GM18907 (cell line): ENCODE measurements at regions not wholly inside any gene's neighbourhood (a gene's known extent, or its start where the extent isn't known, plus 50 kb on each side); places are given as distances from the start of the nearest gene placed in this dataset.
"Not testable (repeated sequence)": the region's sequence is repeated elsewhere in the genome, so short reads cannot be mapped to it uniquely, and the experiment has no call there.

Source experiments
- ATAC-seq: cut with Tn5 transposase; IDR thresholded peaks from one replicate; pipeline ENCODE4 v1.9.1; 2021; ENCODE audit warnings: mild to moderate bottlenecking, moderate library complexity; ENCODE audit not compliant: unreplicated experiment

- no peak for ATAC-seq
These were observed 89.1 kb downstream of the KATNIP start for GRCh38 chr16:27638833-27639560.

GRCh38 chr16:27639561-27640276 lies 89.8 kb downstream of the KATNIP start:
- peak; percentile 55 for ATAC-seq

GRCh38 chr16:27640277-27640600 lies 90.3 kb downstream of the KATNIP start:
- no peak for ATAC-seq

- no peak for ATAC-seq
These were observed 91.3 kb downstream of the KATNIP start for GRCh38 chr16:27641260-27641659.

- not testable (repeated sequence) for ATAC-seq
These were observed 91.9 kb downstream of the KATNIP start for GRCh38 chr16:27641734-27642415.

GRCh38 chr16:27642756-27643155 lies 92.8 kb downstream of the KATNIP start:
- no peak for ATAC-seq

GRCh38 chr16:27644165-27644564 lies 94.2 kb downstream of the KATNIP start:
- ATAC-seq = no peak

GRCh38 chr16:27645396-27645795 lies 95.5 kb downstream of the KATNIP start:
- no peak for ATAC-seq

- ATAC-seq = no peak
These were observed 96.9 kb downstream of the KATNIP start for GRCh38 chr16:27646806-27647205.

GRCh38 chr16:27649021-27649420 lies 99.1 kb downstream of the KATNIP start:
- no peak for ATAC-seq

- ATAC-seq = no peak
These were observed 100.2 kb downstream of the KATNIP start for GRCh38 chr16:27650073-27650701.

GRCh38 chr16:27651301-27651700 lies 101.4 kb downstream of the KATNIP start:
- ATAC-seq = no peak

- no peak for ATAC-seq
These were observed 107.9 kb downstream of the KATNIP start for GRCh38 chr16:27657811-27658210.

- no peak for ATAC-seq
These were observed 110.6 kb downstream of the KATNIP start for GRCh38 chr16:27660507-27660906.

GRCh38 chr16:27663235-27663634 lies 113.3 kb downstream of the KATNIP start:
- not testable (repeated sequence) for ATAC-seq

GRCh38 chr16:27665881-27666280 lies 115.9 kb downstream of the KATNIP start:
- ATAC-seq = no peak

GRCh38 chr16:27670071-27670810 lies 120.3 kb downstream of the KATNIP start:
- ATAC-seq = no peak

- ATAC-seq = no peak
These were observed 121.5 kb downstream of the KATNIP start for GRCh38 chr16:27671410-27671809.

- no peak for ATAC-seq
These were observed 126.9 kb downstream of the KATNIP start for GRCh38 chr16:27676839-27677238.

GRCh38 chr16:27677263-27677662 lies 127.3 kb downstream of the KATNIP start:
- ATAC-seq = no peak

- ATAC-seq = no peak
These were observed 129.0 kb downstream of the KATNIP start for GRCh38 chr16:27678955-27679354.
